CD14-positive monocyte (primary cell): ENCODE measurements at regions not wholly inside any gene's neighbourhood (a gene's known extent, or its start where the extent isn't known, plus 50 kb on each side); places are given as distances from the start of the nearest gene placed in this dataset.

Experiments
- DNase-seq, 3 donors: peaks; one replicate each; pipeline ENCODE4 v3.0.0-alpha.2; 2011 to 2022
- H2AFZ ChIP-seq: 2 replicates; pipeline ENCODE4 v1.6.0; 2012; ENCODE audit warnings: mild to moderate bottlenecking, low read depth, low read length, inconsistent platforms; ENCODE audit not compliant: insufficient read depth, poor library complexity, severe bottlenecking
- H3K27ac ChIP-seq, 2 donors: 1 replicate in 1 of 2; 2 replicates in 1 of 2; pipeline ENCODE4 v1.5.1; 2012 to 2013; ENCODE audit warnings: low read length in 2 of 2, control low read depth in 1 of 2, inconsistent platforms in 1 of 2, low read depth in 1 of 2, mild to moderate bottlenecking in 1 of 2
- H3K27me3 ChIP-seq, 2 donors: one replicate each; pipeline versions ENCODE4 v1.6.0 to v1.6.1; 2011 to 2013; ENCODE audit warnings: low read length in 2 of 2; ENCODE audit not compliant: control insufficient read depth in 2 of 2, insufficient read depth in 2 of 2
- H3K36me3 ChIP-seq, 2 donors: replicated peaks in 1 of 2; 1 replicate in 1 of 2; 2 replicates in 1 of 2; pipeline versions ENCODE4 v1.5.1 to v1.6.1; 2012 to 2013; ENCODE audit warnings: low read length in 2 of 2, control low read depth in 1 of 2, inconsistent platforms in 1 of 2, mild to moderate bottlenecking in 1 of 2; ENCODE audit not compliant: insufficient read depth in 2 of 2, control insufficient read depth in 1 of 2
- H3K4me1 ChIP-seq, 2 donors: 1 replicate in 1 of 2; 2 replicates in 1 of 2; pipeline versions ENCODE4 v1.5.1 to v1.6.1; 2012 to 2013; ENCODE audit warnings: low read length in 2 of 2, control low read depth in 1 of 2, inconsistent platforms in 1 of 2, mild to moderate bottlenecking in 1 of 2, moderate library complexity in 1 of 2; ENCODE audit not compliant: insufficient read depth in 2 of 2, control insufficient read depth in 1 of 2
- H3K4me2 ChIP-seq: replicated peaks from 2 replicates; pipeline ENCODE3; 2012; ENCODE audit warnings: low read length, moderate library complexity, mild to moderate bottlenecking; ENCODE audit not compliant: poor library complexity, severe bottlenecking; ENCODE audit errors: extremely low read depth
- H3K4me3 ChIP-seq, 3 experiments: fragments of 200-600 bp in 1 of 3; sonication (generic) in 1 of 3; replicated peaks in 1 of 3; 1 replicate in 2 of 3; 2 replicates in 1 of 3; pipeline ENCODE4 v1.5.1; 2011 to 2013; ENCODE audit warnings: low read length in 3 of 3, mild to moderate bottlenecking in 3 of 3, control low read depth in 2 of 3, low read depth in 2 of 3, inconsistent platforms in 1 of 3, moderate library complexity in 1 of 3
- H3K79me2 ChIP-seq: 2 replicates; pipeline ENCODE4 v1.6.0; 2012; ENCODE audit warnings: mild to moderate bottlenecking, control low read depth, inconsistent platforms, low read length, moderate library complexity; ENCODE audit not compliant: insufficient read depth
- H3K9ac ChIP-seq: 2 replicates; pipeline ENCODE4 v1.6.0; 2017; ENCODE audit warnings: low read length, mild to moderate bottlenecking; ENCODE audit not compliant: insufficient read depth, poor library complexity, severe bottlenecking
- H3K9me3 ChIP-seq, 2 donors: replicated peaks in 1 of 2; 1 replicate in 1 of 2; 2 replicates in 1 of 2; pipeline versions ENCODE4 v1.5.1 to v1.6.1; 2012 to 2013; ENCODE audit warnings: low read length in 2 of 2, control low read depth in 1 of 2; ENCODE audit not compliant: control insufficient read depth in 1 of 2, insufficient read depth in 1 of 2
- H4K20me1 ChIP-seq: 2 replicates; pipeline ENCODE4 v1.6.0; 2012; ENCODE audit warnings: mild to moderate bottlenecking, low read length, control low read depth, moderate library complexity; ENCODE audit not compliant: insufficient read depth
- H3K27ac Mint-ChIP-seq, 7 donors: one replicate each; pipeline ENCODE4 v1.8.0; 2020; ENCODE audit warnings: mild to moderate bottlenecking in 7 of 7, mixed read lengths in 7 of 7, moderate library complexity in 6 of 7, inconsistent platforms in 2 of 7
- H3K27me3 Mint-ChIP-seq, 3 donors: one replicate each; pipeline ENCODE4 v1.8.0; 2021 to 2022; ENCODE audit warnings: low read depth in 3 of 3, mild to moderate bottlenecking in 3 of 3, mixed read lengths in 3 of 3, moderate library complexity in 3 of 3, inconsistent platforms in 1 of 3
- H3K36me3 Mint-ChIP-seq, 2 donors: one replicate each; pipeline ENCODE4 v1.8.0; 2020; ENCODE audit warnings: mixed read lengths in 2 of 2, inconsistent platforms in 1 of 2, mild to moderate bottlenecking in 1 of 2
- H3K4me1 Mint-ChIP-seq: one replicate; pipeline ENCODE4 v1.8.0; 2020; ENCODE audit warnings: mild to moderate bottlenecking, mixed read lengths
- H3K4me3 Mint-ChIP-seq, 2 donors: one replicate each; pipeline ENCODE4 v1.8.0; 2020; ENCODE audit warnings: mild to moderate bottlenecking in 2 of 2, mixed read lengths in 2 of 2, moderate library complexity in 1 of 2
- H3K9me3 Mint-ChIP-seq, 7 donors: one replicate each; pipeline ENCODE4 v1.8.0; 2020 to 2022; ENCODE audit warnings: mixed read lengths in 7 of 7, mild to moderate bottlenecking in 6 of 7, moderate library complexity in 6 of 7, inconsistent platforms in 2 of 7
- WGBS: methylation state at CpG from one replicate; pipeline ENCODE4 v1.1.5; 2013; ENCODE audit warnings: missing lambda C conversion rate; ENCODE audit not compliant: insufficient coverage; 5-methylcytosine and 5-hydroxymethylcytosine counted together
- intact Hi-C, 2 donors: fragments of 100-400 bp; cut with micrococcal nuclease; formaldehyde crosslinking; loops; one replicate each; pipeline versions ENCODE4 v1.15.0 to v1.15.1; 2023
- TF ChIP-seq, protein P1 (sequence below): fragments of 200-600 bp; IDR thresholded peaks from one replicate; pipeline ENCODE4 v1.8.0; 2022; ENCODE audit warnings: antibody characterized with exemption, mild to moderate bottlenecking

DNA sequence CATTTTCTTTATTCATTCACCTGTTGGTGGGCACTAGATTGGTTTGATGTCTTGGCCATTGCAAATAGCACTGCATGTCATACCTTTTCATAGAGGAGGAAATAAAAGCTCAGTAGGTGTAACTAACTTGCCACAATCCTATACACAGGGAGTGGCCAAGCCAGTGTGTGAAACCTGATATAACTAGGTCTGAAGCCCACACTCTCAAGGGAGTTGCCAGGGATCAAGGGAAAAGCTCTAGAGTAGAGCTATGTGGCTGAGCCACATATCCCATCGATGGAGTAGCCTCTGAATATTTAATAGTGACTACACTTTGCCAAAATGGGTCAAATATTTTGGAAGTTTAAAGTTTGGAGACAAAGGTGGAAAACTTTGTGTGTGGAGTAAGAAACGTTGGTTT, 66.1 kb upstream of the TSHZ3 start:
- Histone ChIP-seq H3K4me3 (no peak overlapping the region), H3K27ac (no peak overlapping the region), H3K4me2 (no peak overlapping the region), H3K27me3 (no peaks in the 10 kb centered on the region), H3K79me2 (no peaks in the 10 kb centered on the region), H4K20me1 (no peaks in the 10 kb centered on the region), H2AFZ (no peak overlapping the region), H3K9me3 (no peaks in the 10 kb centered on the region), H3K9ac (no peak overlapping the region), H3K36me3 (no peaks in the 10 kb centered on the region), H3K4me1 (no peaks in the 10 kb centered on the region)
- Mint-ChIP-seq H3K9me3 (peaks cover 0 to 3% (median 0%) of the 10 kb centered on the region in 7 donors), H3K27ac (no peak overlapping the region), H3K4me3 (no peak overlapping the region), H3K27me3 (peaks cover 6 to 13% (median 11%) of the 10 kb centered on the region in 3 donors), H3K4me1 (no peaks in the 10 kb centered on the region), H3K36me3 (no peaks in the 10 kb centered on the region)
- no CpG with 5 or more reads among the region's 2 CpGs for WGBS
- intact Hi-C loops, result no loop called here
- no peak for DNase-seq
- TF ChIP-seq, protein P1, sequence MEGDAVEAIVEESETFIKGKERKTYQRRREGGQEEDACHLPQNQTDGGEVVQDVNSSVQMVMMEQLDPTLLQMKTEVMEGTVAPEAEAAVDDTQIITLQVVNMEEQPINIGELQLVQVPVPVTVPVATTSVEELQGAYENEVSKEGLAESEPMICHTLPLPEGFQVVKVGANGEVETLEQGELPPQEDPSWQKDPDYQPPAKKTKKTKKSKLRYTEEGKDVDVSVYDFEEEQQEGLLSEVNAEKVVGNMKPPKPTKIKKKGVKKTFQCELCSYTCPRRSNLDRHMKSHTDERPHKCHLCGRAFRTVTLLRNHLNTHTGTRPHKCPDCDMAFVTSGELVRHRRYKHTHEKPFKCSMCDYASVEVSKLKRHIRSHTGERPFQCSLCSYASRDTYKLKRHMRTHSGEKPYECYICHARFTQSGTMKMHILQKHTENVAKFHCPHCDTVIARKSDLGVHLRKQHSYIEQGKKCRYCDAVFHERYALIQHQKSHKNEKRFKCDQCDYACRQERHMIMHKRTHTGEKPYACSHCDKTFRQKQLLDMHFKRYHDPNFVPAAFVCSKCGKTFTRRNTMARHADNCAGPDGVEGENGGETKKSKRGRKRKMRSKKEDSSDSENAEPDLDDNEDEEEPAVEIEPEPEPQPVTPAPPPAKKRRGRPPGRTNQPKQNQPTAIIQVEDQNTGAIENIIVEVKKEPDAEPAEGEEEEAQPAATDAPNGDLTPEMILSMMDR, result no peak

DNA sequence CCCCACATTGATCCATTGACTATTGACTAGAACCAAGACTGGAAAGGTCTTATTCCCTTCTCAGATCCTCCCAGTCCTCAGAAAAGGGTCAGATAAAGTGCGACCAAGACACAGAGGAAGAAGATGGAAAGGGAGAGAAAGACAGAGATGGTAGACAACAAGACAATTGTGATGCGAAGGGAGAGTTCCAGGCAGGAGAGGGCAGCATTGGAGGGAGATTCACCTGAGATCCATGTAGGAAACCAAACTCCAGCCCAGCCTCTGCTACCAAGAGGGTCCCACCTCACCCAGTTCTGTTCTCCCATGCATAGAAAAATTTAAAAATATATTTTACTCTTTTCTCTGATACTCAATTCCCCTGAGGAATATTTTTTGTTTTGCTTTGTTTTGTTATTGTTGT, 67.3 kb upstream of the TSHZ3 start:
- H3K36me3 ChIP-seq, result no peaks in the 10 kb centered on the region
- H3K4me2 ChIP-seq, result no peak overlapping the region
- H3K4me1 ChIP-seq, result no peaks in the 10 kb centered on the region
- no peak for DNase-seq
- intact Hi-C loops, result no loop called here
- Mint-ChIP-seq H3K4me3 (no peak overlapping the region), H3K9me3 (peaks cover 0 to 3% (median 0%) of the 10 kb centered on the region in 7 donors), H3K27ac (peak overlapping the region in 1 of 7 donors; percentile 13), H3K27me3 (peaks cover 11 to 17% (median 11%) of the 10 kb centered on the region in 3 donors), H3K4me1 (no peaks in the 10 kb centered on the region), H3K36me3 (no peaks in the 10 kb centered on the region)
- no CpG with 5 or more reads among the region's 2 CpGs for WGBS
- H3K27ac ChIP-seq, result no peak overlapping the region
- H4K20me1 ChIP-seq, result no peaks in the 10 kb centered on the region
- no peaks in the 10 kb centered on the region for H3K27me3 ChIP-seq
- no peak overlapping the region for H3K4me3 ChIP-seq
- H3K79me2 ChIP-seq, result no peaks in the 10 kb centered on the region
- no peaks in the 10 kb centered on the region for H3K9me3 ChIP-seq
- H2AFZ ChIP-seq, result no peak overlapping the region
- TF ChIP-seq, protein P1, result no peak
- no peak overlapping the region for H3K9ac ChIP-seq
